GM12872 (cell line): ENCODE measurements at regions not wholly inside any gene's neighbourhood (a gene's known extent, or its start where the extent isn't known, plus 50 kb on each side); places are given as distances from the start of the nearest gene placed in this dataset.

Experiments
- TF ChIP-seq, protein P1 (sequence below): IDR thresholded peaks from 3 replicates; pipeline ENCODE4 v1.5.1; 2011; ENCODE audit warnings: low read depth, mild to moderate bottlenecking, low read length, moderate library complexity; ENCODE audit not compliant: insufficient read depth

DNA sequence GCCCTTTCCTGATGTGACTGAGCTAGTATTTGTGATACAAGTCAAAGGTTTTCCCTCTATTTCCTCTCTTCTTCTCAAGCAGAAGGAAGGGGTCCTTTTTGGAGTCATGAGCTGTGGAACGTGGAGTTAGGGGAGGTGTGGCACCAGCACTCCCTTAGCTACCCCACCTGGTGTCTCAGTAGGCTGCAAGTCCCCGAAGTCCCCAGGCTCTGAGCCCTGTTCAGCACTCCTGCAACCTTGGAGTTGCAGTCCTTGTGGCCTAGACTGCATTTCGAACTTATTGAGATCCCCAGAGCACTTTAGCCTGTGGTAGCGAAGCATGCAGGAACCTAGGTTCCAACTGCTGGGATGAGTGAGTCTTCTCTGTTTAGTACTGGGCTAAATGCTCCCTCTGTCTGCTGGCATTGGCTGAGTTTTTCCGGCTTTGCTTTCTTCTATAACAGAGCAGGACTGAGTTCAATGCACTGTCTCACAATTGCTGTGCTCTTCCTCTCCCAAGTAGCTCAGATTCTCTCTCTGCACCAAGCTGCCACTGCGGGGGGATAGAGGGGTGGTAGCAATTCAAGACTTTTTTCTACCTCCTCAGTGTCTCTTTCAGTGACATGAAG lies 600.7 kb upstream of the CDH9 start:
- TF ChIP-seq, protein P1, sequence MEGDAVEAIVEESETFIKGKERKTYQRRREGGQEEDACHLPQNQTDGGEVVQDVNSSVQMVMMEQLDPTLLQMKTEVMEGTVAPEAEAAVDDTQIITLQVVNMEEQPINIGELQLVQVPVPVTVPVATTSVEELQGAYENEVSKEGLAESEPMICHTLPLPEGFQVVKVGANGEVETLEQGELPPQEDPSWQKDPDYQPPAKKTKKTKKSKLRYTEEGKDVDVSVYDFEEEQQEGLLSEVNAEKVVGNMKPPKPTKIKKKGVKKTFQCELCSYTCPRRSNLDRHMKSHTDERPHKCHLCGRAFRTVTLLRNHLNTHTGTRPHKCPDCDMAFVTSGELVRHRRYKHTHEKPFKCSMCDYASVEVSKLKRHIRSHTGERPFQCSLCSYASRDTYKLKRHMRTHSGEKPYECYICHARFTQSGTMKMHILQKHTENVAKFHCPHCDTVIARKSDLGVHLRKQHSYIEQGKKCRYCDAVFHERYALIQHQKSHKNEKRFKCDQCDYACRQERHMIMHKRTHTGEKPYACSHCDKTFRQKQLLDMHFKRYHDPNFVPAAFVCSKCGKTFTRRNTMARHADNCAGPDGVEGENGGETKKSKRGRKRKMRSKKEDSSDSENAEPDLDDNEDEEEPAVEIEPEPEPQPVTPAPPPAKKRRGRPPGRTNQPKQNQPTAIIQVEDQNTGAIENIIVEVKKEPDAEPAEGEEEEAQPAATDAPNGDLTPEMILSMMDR = no peak

DNA sequence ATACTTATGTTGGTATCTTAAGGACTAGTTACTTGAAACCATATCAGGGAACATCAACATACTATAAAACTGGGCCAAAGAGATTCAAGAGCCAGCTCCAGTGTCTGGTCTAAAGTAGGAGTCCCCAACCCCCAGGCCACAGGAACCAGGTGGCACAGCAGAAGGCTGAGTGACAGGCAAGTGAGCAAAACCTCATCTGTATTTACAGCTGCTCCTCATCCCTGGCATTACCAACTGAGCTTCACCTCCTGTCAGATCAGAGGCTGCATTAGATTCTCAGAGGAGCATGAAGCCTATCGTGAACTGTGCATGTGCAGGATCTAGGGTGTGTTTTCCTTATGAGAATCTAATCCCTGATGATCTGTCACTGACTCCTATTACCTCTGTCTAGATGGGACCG lies 581.6 kb upstream of the CDH9 start:
- TF ChIP-seq, protein P1 = no peak

DNA sequence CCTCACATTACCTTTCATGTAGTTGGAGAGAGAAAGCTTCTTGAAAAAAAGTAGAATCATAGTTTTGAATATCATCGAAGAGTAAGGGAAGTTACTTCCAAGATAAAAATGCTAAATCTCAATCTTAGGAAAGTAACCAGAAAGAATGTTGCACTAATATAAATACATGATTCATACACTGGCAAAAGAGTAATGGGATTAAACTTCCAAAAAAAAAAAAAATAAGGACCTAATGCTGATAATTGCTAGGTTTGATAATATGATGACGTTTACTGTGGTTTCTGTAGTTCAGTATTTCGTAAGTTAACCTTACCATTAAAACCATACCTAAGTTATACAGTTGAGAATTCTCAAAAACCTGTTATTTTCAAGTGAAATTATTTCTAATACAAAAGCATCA lies 573.8 kb upstream of the CDH9 start:
- TF ChIP-seq, protein P1 = no peak

DNA sequence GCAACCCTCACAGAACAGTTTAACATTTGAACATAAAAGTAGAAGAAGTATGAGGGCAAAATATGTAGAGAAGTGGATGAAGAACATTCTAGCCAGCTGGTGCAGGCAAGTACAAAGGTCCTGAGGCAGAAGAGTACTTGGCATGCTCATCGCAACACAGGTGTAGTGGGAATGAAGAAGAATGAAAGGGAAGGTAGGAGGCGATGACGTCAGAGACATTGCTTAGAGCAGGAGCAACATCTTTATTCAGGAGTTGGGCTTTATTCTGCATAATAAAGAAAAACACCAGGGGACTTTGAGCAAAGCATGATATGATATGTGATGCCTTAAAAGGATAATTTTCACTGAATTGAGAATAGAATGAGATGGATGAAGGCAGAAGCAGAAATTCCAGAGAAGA lies 570.6 kb upstream of the CDH9 start:
- TF ChIP-seq, protein P1 = no peak

DNA sequence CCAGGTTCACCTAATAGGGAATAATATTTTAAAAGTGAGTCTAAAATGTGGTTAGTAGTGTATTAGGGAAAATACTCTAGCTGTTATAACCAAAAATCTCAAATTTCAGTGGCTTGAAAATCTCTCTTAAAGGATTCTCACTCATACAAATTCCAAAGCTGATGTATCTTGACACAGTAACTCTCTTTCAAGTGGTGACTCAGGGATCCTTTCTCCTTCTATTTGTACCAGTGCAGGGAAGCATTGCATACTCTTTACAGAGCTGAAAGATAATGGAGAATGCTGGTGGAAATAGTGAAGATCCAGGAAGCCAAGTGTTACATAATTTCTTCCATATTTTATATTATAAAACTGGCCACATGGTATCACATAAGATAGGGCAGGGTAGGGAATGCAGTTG lies 560.2 kb upstream of the CDH9 start:
- TF ChIP-seq, protein P1 = no peak

DNA sequence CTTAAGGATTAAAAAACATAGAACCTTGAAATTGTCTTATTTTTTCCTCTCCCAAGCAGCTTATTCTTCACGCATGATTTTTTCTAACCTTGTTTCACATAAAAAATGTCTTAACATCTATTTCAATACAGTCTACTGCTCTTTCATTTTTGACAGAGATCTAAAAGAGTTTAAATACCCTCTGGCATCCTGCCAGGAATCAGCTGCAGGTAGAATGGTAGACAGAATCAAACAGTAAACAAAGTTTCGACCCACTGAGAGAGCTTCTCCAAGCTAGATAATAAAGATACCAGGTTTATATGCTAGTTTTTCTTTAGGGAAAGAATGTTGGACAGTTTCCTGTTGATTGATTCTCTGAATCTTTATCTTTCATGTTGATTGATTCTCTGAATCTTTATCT lies 555.8 kb upstream of the CDH9 start:
- TF ChIP-seq, protein P1 = no peak

DNA sequence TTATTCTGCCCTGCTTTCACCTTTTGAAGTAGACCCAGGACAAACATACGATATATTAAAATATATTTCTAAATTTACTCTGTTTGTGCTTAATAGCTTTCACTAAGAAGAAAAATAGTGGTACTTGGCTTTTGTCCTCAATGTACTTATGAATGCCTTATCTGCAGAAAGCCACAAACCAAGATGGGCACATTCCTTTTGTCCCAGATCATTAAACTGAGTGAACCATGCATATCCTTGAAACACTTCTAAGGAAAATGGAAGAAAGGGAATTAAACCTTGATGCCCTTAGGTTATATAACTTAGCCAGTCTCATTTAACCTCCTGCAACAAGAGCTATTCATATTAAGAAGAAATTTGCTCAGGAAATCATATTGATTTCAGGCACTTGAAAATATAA lies 553.8 kb upstream of the CDH9 start:
- TF ChIP-seq, protein P1 = no peak
